SK-N-SH treated with all-trans-retinoic acid at 6 μM for 48 hours (cell line): ENCODE measurements at regions not wholly inside any gene's neighbourhood (a gene's known extent, or its start where the extent isn't known, plus 50 kb on each side); places are given as distances from the start of the nearest gene placed in this dataset.

Source experiments
- GLIS3 ChIP-seq: fragments of 250-450 bp; sonication (Bioruptor Pico); IDR thresholded peaks from 2 replicates; pipeline ENCODE4 v1.5.0; 2020; ENCODE audit warnings: mild to moderate bottlenecking, moderate library complexity
- SNAI2 ChIP-seq: fragments of 250-450 bp; sonication (Bioruptor Pico); IDR thresholded peaks from 2 replicates; pipeline ENCODE4 v1.5.0; 2020; ENCODE audit warnings: mild to moderate bottlenecking, moderate library complexity
- ZC3H10 ChIP-seq: fragments of 250-450 bp; sonication (Bioruptor Pico); IDR thresholded peaks from 2 replicates; pipeline ENCODE4 v1.5.1; 2021; ENCODE audit warnings: mild to moderate bottlenecking, moderate library complexity
- ZNF70 ChIP-seq: fragments of 450-650 bp; formaldehyde crosslinking; IDR thresholded peaks from 2 replicates; pipeline ENCODE4 v1.5.0; 2020; ENCODE audit warnings: mild to moderate bottlenecking, moderate library complexity
- ZNF8 ChIP-seq: fragments of 450-650 bp; formaldehyde crosslinking; IDR thresholded peaks from 2 replicates; pipeline ENCODE4 v1.5.0; 2020; ENCODE audit warnings: mild to moderate bottlenecking, moderate library complexity
- TF ChIP-seq, protein P1 (sequence below): fragments of 250-450 bp; sonication (Bioruptor Pico); IDR thresholded peaks from 2 replicates; pipeline ENCODE4 v1.8.0; 2020; ENCODE audit warnings: mild to moderate bottlenecking, moderate library complexity, borderline replicate concordance
- TF ChIP-seq, protein P2 (sequence below): fragments of 250-450 bp; sonication (Bioruptor Pico); IDR thresholded peaks from 2 replicates; pipeline ENCODE4 v1.5.1; 2020; ENCODE audit warnings: low read depth, mild to moderate bottlenecking, moderate library complexity
- TF ChIP-seq, protein P3 (sequence below): fragments of 250-450 bp; sonication (Bioruptor Pico); IDR thresholded peaks from 2 replicates; pipeline ENCODE4 v1.5.1; 2021; ENCODE audit warnings: mild to moderate bottlenecking, moderate library complexity

GRCh38 chr21:25343774-25344545 lies 263.3 kb downstream of the MRPL39 start:
- TF ChIP-seq ZNF70 (no peak), GLIS3 (CRISPR knock-in tag) (no peak), ZNF8 (CRISPR knock-in tag) (no peak), ZC3H10 (no peak), SNAI2 (CRISPR knock-in tag) (no peak)
- TF ChIP-seq, protein P1, sequence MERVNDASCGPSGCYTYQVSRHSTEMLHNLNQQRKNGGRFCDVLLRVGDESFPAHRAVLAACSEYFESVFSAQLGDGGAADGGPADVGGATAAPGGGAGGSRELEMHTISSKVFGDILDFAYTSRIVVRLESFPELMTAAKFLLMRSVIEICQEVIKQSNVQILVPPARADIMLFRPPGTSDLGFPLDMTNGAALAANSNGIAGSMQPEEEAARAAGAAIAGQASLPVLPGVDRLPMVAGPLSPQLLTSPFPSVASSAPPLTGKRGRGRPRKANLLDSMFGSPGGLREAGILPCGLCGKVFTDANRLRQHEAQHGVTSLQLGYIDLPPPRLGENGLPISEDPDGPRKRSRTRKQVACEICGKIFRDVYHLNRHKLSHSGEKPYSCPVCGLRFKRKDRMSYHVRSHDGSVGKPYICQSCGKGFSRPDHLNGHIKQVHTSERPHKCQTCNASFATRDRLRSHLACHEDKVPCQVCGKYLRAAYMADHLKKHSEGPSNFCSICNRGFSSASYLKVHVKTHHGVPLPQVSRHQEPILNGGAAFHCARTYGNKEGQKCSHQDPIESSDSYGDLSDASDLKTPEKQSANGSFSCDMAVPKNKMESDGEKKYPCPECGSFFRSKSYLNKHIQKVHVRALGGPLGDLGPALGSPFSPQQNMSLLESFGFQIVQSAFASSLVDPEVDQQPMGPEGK (CRISPR knock-in tag), result no peak
- TF ChIP-seq, protein P2, sequence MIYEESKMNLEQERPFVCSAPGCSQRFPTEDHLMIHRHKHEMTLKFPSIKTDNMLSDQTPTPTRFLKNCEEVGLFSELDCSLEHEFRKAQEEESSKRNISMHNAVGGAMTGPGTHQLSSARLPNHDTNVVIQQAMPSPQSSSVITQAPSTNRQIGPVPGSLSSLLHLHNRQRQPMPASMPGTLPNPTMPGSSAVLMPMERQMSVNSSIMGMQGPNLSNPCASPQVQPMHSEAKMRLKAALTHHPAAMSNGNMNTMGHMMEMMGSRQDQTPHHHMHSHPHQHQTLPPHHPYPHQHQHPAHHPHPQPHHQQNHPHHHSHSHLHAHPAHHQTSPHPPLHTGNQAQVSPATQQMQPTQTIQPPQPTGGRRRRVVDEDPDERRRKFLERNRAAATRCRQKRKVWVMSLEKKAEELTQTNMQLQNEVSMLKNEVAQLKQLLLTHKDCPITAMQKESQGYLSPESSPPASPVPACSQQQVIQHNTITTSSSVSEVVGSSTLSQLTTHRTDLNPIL (CRISPR knock-in tag), result no peak
- TF ChIP-seq, protein P3, sequence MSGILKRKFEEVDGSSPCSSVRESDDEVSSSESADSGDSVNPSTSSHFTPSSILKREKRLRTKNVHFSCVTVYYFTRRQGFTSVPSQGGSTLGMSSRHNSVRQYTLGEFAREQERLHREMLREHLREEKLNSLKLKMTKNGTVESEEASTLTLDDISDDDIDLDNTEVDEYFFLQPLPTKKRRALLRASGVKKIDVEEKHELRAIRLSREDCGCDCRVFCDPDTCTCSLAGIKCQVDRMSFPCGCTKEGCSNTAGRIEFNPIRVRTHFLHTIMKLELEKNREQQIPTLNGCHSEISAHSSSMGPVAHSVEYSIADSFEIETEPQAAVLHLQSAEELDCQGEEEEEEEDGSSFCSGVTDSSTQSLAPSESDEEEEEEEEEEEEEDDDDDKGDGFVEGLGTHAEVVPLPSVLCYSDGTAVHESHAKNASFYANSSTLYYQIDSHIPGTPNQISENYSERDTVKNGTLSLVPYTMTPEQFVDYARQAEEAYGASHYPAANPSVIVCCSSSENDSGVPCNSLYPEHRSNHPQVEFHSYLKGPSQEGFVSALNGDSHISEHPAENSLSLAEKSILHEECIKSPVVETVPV (CRISPR knock-in tag), result no peak
